Endothelial cell of umbilical vein (primary cell): ENCODE measurements at regions not wholly inside any gene's neighbourhood (a gene's known extent, or its start where the extent isn't known, plus 50 kb on each side); places are given as distances from the start of the nearest gene placed in this dataset.
"Not testable (repeated sequence)": the region's sequence is repeated elsewhere in the genome, so short reads cannot be mapped to it uniquely, and the experiment has no call there.

Experiments
- BruUV-seq: library from RNA; stranded (reverse); fragments of 400-500 nt; replicated peaks from 2 replicates; lab custom pipeline; 2021; lab: Mats Ljungman, UMichigan
- CTCF ChIA-PET: fragments of 300-600, 350-600 bp; sonication (Branson Sonifier 250); formaldehyde crosslinking; loops from one replicate; lab custom pipeline; 2021; ENCODE audit warnings: antibody characterized with exemption, inconsistent platforms; lab: Charles Lee
- POLR2A ChIA-PET: fragments of 300-600, 350-600 bp; sonication (Branson Sonifier 250); formaldehyde crosslinking; loops from one replicate; lab custom pipeline; 2021; ENCODE audit warnings: antibody characterized with exemption, inconsistent platforms; lab: Charles Lee
- DNase-seq: peaks from one replicate; pipeline ENCODE4 v3.0.0-alpha.2; 2011; ENCODE audit warnings: low read depth, low spot score
- FAIRE-seq: peaks from 2 replicates; lab custom pipeline; 2011; peaks lifted over from hg19 to GRCh38; lab: Jason Lieb, UNC
- H2AFZ ChIP-seq: 2 replicates; pipeline ENCODE4 v1.6.0; 2012; ENCODE audit warnings: low read depth, low read length, control low read depth, inconsistent platforms
- H3K27ac ChIP-seq: 2 replicates; pipeline ENCODE4 v1.5.1; 2011; ENCODE audit warnings: low read depth, mild to moderate bottlenecking, control low read depth, low read length, moderate library complexity; ENCODE audit not compliant: insufficient read depth
- H3K27me3 ChIP-seq, 2 experiments: 2 replicates each; pipeline versions ENCODE4 v1.6.0 to v1.6.1; 2011; ENCODE audit warnings: low read length in 2 of 2, mixed read lengths in 1 of 2; ENCODE audit not compliant: control insufficient read depth in 2 of 2, insufficient read depth in 2 of 2
- H3K36me3 ChIP-seq, 2 experiments: 2 replicates in 1 of 2; 3 replicates in 1 of 2; pipeline ENCODE4 v1.5.1; 2011; ENCODE audit warnings: low read length in 2 of 2, mild to moderate bottlenecking in 1 of 2, moderate library complexity in 1 of 2; ENCODE audit not compliant: control insufficient read depth in 2 of 2, insufficient read depth in 2 of 2; ENCODE audit errors: extremely low read depth in 1 of 2
- H3K4me1 ChIP-seq: 3 replicates; pipeline ENCODE4 v1.5.1; 2011; ENCODE audit warnings: mild to moderate bottlenecking, low read length; ENCODE audit not compliant: control insufficient read depth, insufficient read depth; ENCODE audit errors: extremely low read depth
- H3K4me2 ChIP-seq: 2 replicates; pipeline ENCODE4 v1.6.1; 2011; ENCODE audit warnings: low read length, control low read depth, mixed read lengths; ENCODE audit not compliant: insufficient read depth
- H3K4me3 ChIP-seq, 3 experiments: fragments of 200-600 bp in 1 of 3; sonication (generic), shearing (Covaris generic) in 1 of 3; replicated peaks in 1 of 3; 2 replicates each; pipeline ENCODE4 v1.5.1; 2011 to 2016; ENCODE audit warnings: control low read depth in 3 of 3, low read length in 3 of 3, mild to moderate bottlenecking in 2 of 3, inconsistent platforms in 1 of 3, low read depth in 1 of 3, moderate library complexity in 1 of 3; ENCODE audit not compliant: insufficient read depth in 1 of 3
- H3K79me2 ChIP-seq: 2 replicates; pipeline ENCODE4 v1.6.0; 2012; ENCODE audit warnings: low read length, inconsistent platforms; ENCODE audit not compliant: control insufficient read depth, insufficient read depth
- H3K9ac ChIP-seq: replicated peaks from 2 replicates; pipeline ENCODE3; 2011; ENCODE audit warnings: low read length, control low read depth; ENCODE audit not compliant: insufficient read depth; ENCODE audit errors: extremely low read depth
- H3K9me1 ChIP-seq: replicated peaks from 3 replicates; pipeline ENCODE4 v1.6.0; 2011; ENCODE audit warnings: mild to moderate bottlenecking, low read length; ENCODE audit not compliant: control insufficient read depth, insufficient read depth; ENCODE audit errors: extremely low read depth
- H3K9me3 ChIP-seq: replicated peaks from 2 replicates; pipeline ENCODE4 v1.5.1; 2012; ENCODE audit warnings: low read length, inconsistent platforms; ENCODE audit not compliant: control insufficient read depth, insufficient read depth
- H4K20me1 ChIP-seq: replicated peaks from 2 replicates; pipeline ENCODE3; 2011; ENCODE audit warnings: mild to moderate bottlenecking, low read length; ENCODE audit not compliant: control insufficient read depth, insufficient read depth; ENCODE audit errors: extremely low read depth
- CTCF ChIP-seq, 2 donors: IDR thresholded peaks; 1 replicate in 1 of 2; 2 replicates in 1 of 2; pipeline ENCODE4 v1.5.1; 2011; ENCODE audit warnings: low read length in 2 of 2, mild to moderate bottlenecking in 2 of 2, moderate library complexity in 2 of 2, control low read depth in 1 of 2, inconsistent platforms in 1 of 2, low read depth in 1 of 2; ENCODE audit not compliant: insufficient read depth in 1 of 2; ENCODE audit errors: extremely low read depth in 1 of 2
- EZH2 ChIP-seq: IDR thresholded peaks from 2 replicates; pipeline ENCODE4 v1.6.1; 2012; ENCODE audit warnings: borderline replicate concordance, low read depth, mild to moderate bottlenecking, moderate library complexity, low read length, inconsistent platforms; ENCODE audit not compliant: severe bottlenecking
- GATA2 ChIP-seq: IDR thresholded peaks from 2 replicates; pipeline ENCODE4 v1.7.0; 2011; ENCODE audit warnings: low read depth, mild to moderate bottlenecking, moderate library complexity, mixed read lengths, low read length; ENCODE audit not compliant: insufficient read length, insufficient read depth
- JUN ChIP-seq: IDR thresholded peaks from 2 replicates; pipeline ENCODE4 v1.6.1; 2011; ENCODE audit warnings: borderline replicate concordance, low read depth; ENCODE audit not compliant: insufficient read length, insufficient read depth
- MAX ChIP-seq: IDR thresholded peaks from 2 replicates; pipeline ENCODE4 v1.6.1; 2011; ENCODE audit not compliant: insufficient read depth, insufficient read length
- POLR2AphosphoS5 ChIP-seq: IDR thresholded peaks from 2 replicates; pipeline ENCODE4 v1.6.1; 2012; ENCODE audit warnings: low read depth, mild to moderate bottlenecking, control low read depth, low read length, moderate library complexity; ENCODE audit not compliant: insufficient read depth
- dilution Hi-C: fragments of 300-500 bp; cut with MboI; formaldehyde crosslinking; loops from one replicate; pipeline ENCODE4 v1.15.0; 2019; ENCODE audit warnings: low sequenced_read_pairs; ENCODE audit not compliant: extremely low pct_ligation_motif_present
- intact Hi-C: fragments of 100-400 bp; cut with micrococcal nuclease; formaldehyde crosslinking; loops from one replicate; pipeline ENCODE4 v1.10.0; 2022

- dilution Hi-C loops, H3K9ac ChIP-seq, H3K9me1 ChIP-seq, H4K20me1 ChIP-seq, POLR2A ChIA-PET, H3K27ac ChIP-seq, H3K27me3 ChIP-seq, DNase-seq, H3K4me3 ChIP-seq, CTCF ChIA-PET, BruUV-seq, intact Hi-C loops, H3K4me1 ChIP-seq, H3K36me3 ChIP-seq, FAIRE-seq, H3K79me2 ChIP-seq, H3K4me2 ChIP-seq, H2AFZ ChIP-seq: not testable (repeated sequence)
- peaks cover 46% of the 10 kb centered on the region for H3K9me3 ChIP-seq
These were observed 1149.5 kb downstream of the RPIA start for GRCh38 chr2:89840781-89841475.

GRCh38 chr2:89841476-89841840 lies 1150.0 kb downstream of the RPIA start:
- no TSS peak for BruUV-seq
- dilution Hi-C loops: no loop called here
- Histone ChIP-seq H3K9me3 (peaks cover 43% of the 10 kb centered on the region), H3K79me2 (no peaks in the 10 kb centered on the region), H3K9me1 (no peaks in the 10 kb centered on the region), H3K27ac (no peak overlapping the region), H3K4me3 (no peak overlapping the region), H3K4me1 (no peaks in the 10 kb centered on the region), H4K20me1 (no peaks in the 10 kb centered on the region), H2AFZ (no peak overlapping the region), H3K4me2 (no peak overlapping the region), H3K9ac (no peak overlapping the region), H3K36me3 (no peaks in the 10 kb centered on the region), H3K27me3 (no peaks in the 10 kb centered on the region)
- intact Hi-C loops: no loop called here
- POLR2A ChIA-PET: no interaction called here
- DNase-seq (no peak), FAIRE-seq (no peak)
- TF ChIP-seq EZH2 (no peak), GATA2 (no peak), CTCF (IDR thresholded peaks at IDR 0.05; ENCODE audit: extremely low read depth in 1 of 2, insufficient read depth in 1 of 2, low read depth in 1 of 2, low read length in 2 of 2) (no peak), JUN (no peak), MAX (no peak), POLR2AphosphoS5 (no peak)
- CTCF ChIA-PET: no interaction called here
